Endothelial cell of umbilical vein (primary cell): ENCODE measurements at regions not wholly inside any gene's neighbourhood (a gene's known extent, or its start where the extent isn't known, plus 50 kb on each side); places are given as distances from the start of the nearest gene placed in this dataset.

Source experiments
- BruUV-seq: library from RNA; stranded (reverse); fragments of 400-500 nt; replicated peaks from 2 replicates; lab custom pipeline; 2021; lab: Mats Ljungman, UMichigan
- CTCF ChIA-PET: fragments of 300-600, 350-600 bp; sonication (Branson Sonifier 250); formaldehyde crosslinking; loops from one replicate; lab custom pipeline; 2021; ENCODE audit warnings: antibody characterized with exemption, inconsistent platforms; lab: Charles Lee
- POLR2A ChIA-PET: fragments of 300-600, 350-600 bp; sonication (Branson Sonifier 250); formaldehyde crosslinking; loops from one replicate; lab custom pipeline; 2021; ENCODE audit warnings: antibody characterized with exemption, inconsistent platforms; lab: Charles Lee
- DNase-seq: peaks from one replicate; pipeline ENCODE4 v3.0.0-alpha.2; 2011; ENCODE audit warnings: low read depth, low spot score
- FAIRE-seq: peaks from 2 replicates; lab custom pipeline; 2011; peaks lifted over from hg19 to GRCh38; lab: Jason Lieb, UNC
- H2AFZ ChIP-seq: 2 replicates; pipeline ENCODE4 v1.6.0; 2012; ENCODE audit warnings: low read depth, low read length, control low read depth, inconsistent platforms
- H3K27ac ChIP-seq: 2 replicates; pipeline ENCODE4 v1.5.1; 2011; ENCODE audit warnings: low read depth, mild to moderate bottlenecking, control low read depth, low read length, moderate library complexity; ENCODE audit not compliant: insufficient read depth
- H3K27me3 ChIP-seq, 2 experiments: 2 replicates each; pipeline versions ENCODE4 v1.6.0 to v1.6.1; 2011; ENCODE audit warnings: low read length in 2 of 2, mixed read lengths in 1 of 2; ENCODE audit not compliant: control insufficient read depth in 2 of 2, insufficient read depth in 2 of 2
- H3K36me3 ChIP-seq, 2 experiments: 2 replicates in 1 of 2; 3 replicates in 1 of 2; pipeline ENCODE4 v1.5.1; 2011; ENCODE audit warnings: low read length in 2 of 2, mild to moderate bottlenecking in 1 of 2, moderate library complexity in 1 of 2; ENCODE audit not compliant: control insufficient read depth in 2 of 2, insufficient read depth in 2 of 2; ENCODE audit errors: extremely low read depth in 1 of 2
- H3K4me1 ChIP-seq: 3 replicates; pipeline ENCODE4 v1.5.1; 2011; ENCODE audit warnings: mild to moderate bottlenecking, low read length; ENCODE audit not compliant: control insufficient read depth, insufficient read depth; ENCODE audit errors: extremely low read depth
- H3K4me2 ChIP-seq: 2 replicates; pipeline ENCODE4 v1.6.1; 2011; ENCODE audit warnings: low read length, control low read depth, mixed read lengths; ENCODE audit not compliant: insufficient read depth
- H3K4me3 ChIP-seq, 3 experiments: fragments of 200-600 bp in 1 of 3; sonication (generic), shearing (Covaris generic) in 1 of 3; replicated peaks in 1 of 3; 2 replicates each; pipeline ENCODE4 v1.5.1; 2011 to 2016; ENCODE audit warnings: control low read depth in 3 of 3, low read length in 3 of 3, mild to moderate bottlenecking in 2 of 3, inconsistent platforms in 1 of 3, low read depth in 1 of 3, moderate library complexity in 1 of 3; ENCODE audit not compliant: insufficient read depth in 1 of 3
- H3K79me2 ChIP-seq: 2 replicates; pipeline ENCODE4 v1.6.0; 2012; ENCODE audit warnings: low read length, inconsistent platforms; ENCODE audit not compliant: control insufficient read depth, insufficient read depth
- H3K9ac ChIP-seq: replicated peaks from 2 replicates; pipeline ENCODE3; 2011; ENCODE audit warnings: low read length, control low read depth; ENCODE audit not compliant: insufficient read depth; ENCODE audit errors: extremely low read depth
- H3K9me1 ChIP-seq: replicated peaks from 3 replicates; pipeline ENCODE4 v1.6.0; 2011; ENCODE audit warnings: mild to moderate bottlenecking, low read length; ENCODE audit not compliant: control insufficient read depth, insufficient read depth; ENCODE audit errors: extremely low read depth
- H3K9me3 ChIP-seq: replicated peaks from 2 replicates; pipeline ENCODE4 v1.5.1; 2012; ENCODE audit warnings: low read length, inconsistent platforms; ENCODE audit not compliant: control insufficient read depth, insufficient read depth
- H4K20me1 ChIP-seq: replicated peaks from 2 replicates; pipeline ENCODE3; 2011; ENCODE audit warnings: mild to moderate bottlenecking, low read length; ENCODE audit not compliant: control insufficient read depth, insufficient read depth; ENCODE audit errors: extremely low read depth
- JUN ChIP-seq: IDR thresholded peaks from 2 replicates; pipeline ENCODE4 v1.6.1; 2011; ENCODE audit warnings: borderline replicate concordance, low read depth; ENCODE audit not compliant: insufficient read length, insufficient read depth
- POLR2A ChIP-seq: IDR thresholded peaks from 2 replicates; pipeline ENCODE4 v1.6.1; 2012; ENCODE audit warnings: low read depth, mild to moderate bottlenecking, control low read depth, low read length
- POLR2AphosphoS5 ChIP-seq: IDR thresholded peaks from 2 replicates; pipeline ENCODE4 v1.6.1; 2012; ENCODE audit warnings: low read depth, mild to moderate bottlenecking, control low read depth, low read length, moderate library complexity; ENCODE audit not compliant: insufficient read depth
- dilution Hi-C: fragments of 300-500 bp; cut with MboI; formaldehyde crosslinking; loops from one replicate; pipeline ENCODE4 v1.15.0; 2019; ENCODE audit warnings: low sequenced_read_pairs; ENCODE audit not compliant: extremely low pct_ligation_motif_present
- intact Hi-C: fragments of 100-400 bp; cut with micrococcal nuclease; formaldehyde crosslinking; loops from one replicate; pipeline ENCODE4 v1.10.0; 2022

DNA sequence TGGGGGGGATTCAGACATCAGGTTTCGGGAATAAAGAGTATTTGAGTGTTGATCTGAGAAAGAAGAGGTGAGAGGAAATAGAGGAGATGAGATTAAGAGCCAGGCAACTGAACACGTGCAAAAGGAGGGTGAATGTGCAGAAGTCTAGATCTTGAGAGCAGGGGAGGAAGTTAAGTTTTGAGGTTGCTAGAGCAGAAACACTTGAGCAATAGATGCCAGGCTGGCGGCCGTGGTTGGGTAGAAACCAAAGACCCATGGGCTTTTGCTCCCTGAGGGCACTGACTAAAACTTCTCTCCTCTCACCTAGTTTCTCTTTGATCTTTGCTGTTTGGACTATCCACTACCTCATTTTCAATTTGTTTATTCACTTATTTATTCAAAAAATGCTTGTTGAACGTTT, 116.0 kb downstream of the CDC42EP3 start:
- DNase-seq: no peak
- H3K79me2 ChIP-seq: no peaks in the 10 kb centered on the region
- intact Hi-C loops: no loop called here
- TF ChIP-seq POLR2AphosphoS5 (no peak), JUN (no peak), POLR2A (no peak)
- ChIA-PET POLR2A (no interaction called here), CTCF (no interaction called here)
- FAIRE-seq: no peak
- no peak overlapping the region for H3K27ac ChIP-seq
- BruUV-seq: no TSS peak
- H3K9me3 ChIP-seq: no peaks in the 10 kb centered on the region
- H3K9ac ChIP-seq: no peak overlapping the region
- H3K27me3 ChIP-seq: no peaks in the 10 kb centered on the region
- no peaks in the 10 kb centered on the region for H3K9me1 ChIP-seq
- dilution Hi-C loops: no loop called here
- no peak overlapping the region for H2AFZ ChIP-seq
- H3K4me3 ChIP-seq: no peak overlapping the region
- H4K20me1 ChIP-seq: no peaks in the 10 kb centered on the region
- H3K36me3 ChIP-seq: no peaks in the 10 kb centered on the region
- no peak overlapping the region for H3K4me2 ChIP-seq
- peaks cover 2% of the 10 kb centered on the region for H3K4me1 ChIP-seq

DNA sequence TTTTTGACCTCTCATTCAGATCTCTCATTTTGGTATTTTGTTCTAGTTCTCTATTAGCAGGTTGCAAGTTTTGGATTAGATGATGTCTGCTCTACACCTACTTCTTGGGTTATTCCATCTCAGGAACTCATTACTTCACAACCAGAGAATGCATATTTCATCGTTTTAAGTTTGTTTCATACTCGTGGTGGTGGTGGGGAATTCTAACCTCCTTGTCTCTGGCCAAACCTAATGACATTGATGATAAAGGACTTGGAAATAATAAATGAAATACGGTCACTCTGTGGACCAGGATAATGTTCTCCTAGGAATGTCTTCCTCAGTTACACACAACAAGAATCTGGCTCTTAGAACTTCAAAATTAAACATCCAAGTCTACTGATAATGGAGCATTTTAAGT, 115.2 kb downstream of the CDC42EP3 start:
- H3K4me1 ChIP-seq: peaks cover 10% of the 10 kb centered on the region
- DNase-seq (no peak), FAIRE-seq (no peak)
- no peak overlapping the region for H3K27ac ChIP-seq
- no peak overlapping the region for H3K9ac ChIP-seq
- H2AFZ ChIP-seq: no peak overlapping the region
- ChIA-PET CTCF (interaction anchor here (1.0 kb wide), 1 partner anchor 276 kb away, joined by 5 read pairs; no protein-coding TSS in a partner anchor), POLR2A (no interaction called here)
- BruUV-seq: no TSS peak
- H4K20me1 ChIP-seq: no peaks in the 10 kb centered on the region
- H3K9me1 ChIP-seq: no peaks in the 10 kb centered on the region
- no peak overlapping the region for H3K4me3 ChIP-seq
- dilution Hi-C loops (no loop called here), intact Hi-C loops (no loop called here)
- no peaks in the 10 kb centered on the region for H3K36me3 ChIP-seq
- no peaks in the 10 kb centered on the region for H3K9me3 ChIP-seq
- no peak for TF ChIP-seq POLR2AphosphoS5
- no peaks in the 10 kb centered on the region for H3K27me3 ChIP-seq
- no peaks in the 10 kb centered on the region for H3K79me2 ChIP-seq
- H3K4me2 ChIP-seq: no peak overlapping the region
